ENCODE measurements at regions not wholly inside any gene's neighbourhood (a gene's known extent, or its start where the extent isn't known, plus 50 kb on each side); places are given as distances from the start of the nearest gene placed in this dataset.

DNA sequence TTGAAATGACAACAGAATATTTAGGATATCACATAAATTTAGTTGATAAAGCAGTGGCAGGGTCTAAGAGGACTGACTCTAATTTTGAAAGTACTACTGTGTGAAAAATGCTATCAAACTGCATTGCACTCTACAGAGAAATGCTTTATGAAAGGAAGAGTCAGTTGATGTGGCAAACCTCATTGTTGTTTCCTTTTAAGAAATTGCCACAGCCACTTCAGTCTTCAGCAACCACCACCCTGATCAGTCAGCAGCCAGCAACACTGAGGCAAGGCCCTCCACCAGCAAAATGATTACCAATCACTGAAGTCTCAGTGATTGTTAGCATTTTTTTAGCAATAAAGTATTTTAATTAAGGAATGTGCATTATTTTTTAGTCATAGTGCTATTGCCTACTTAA, 488.7 kb upstream of the SLC39A10 start:
- Histone ChIP-seq H3K27me3 (replicated peaks in 1 of 4; ENCODE audit: control insufficient read depth in 3 of 4, extremely low read depth in 1 of 4, insufficient read depth in 3 of 4, low read length in 3 of 4) (peaks cover 0 to 1% (median 0%) of the 10 kb centered on the region in 4 experiments; a peak in 1 of 7 replicates), H3K79me2 (ENCODE audit: control insufficient read depth in 1 of 2, insufficient read depth in 2 of 2, low read length in 2 of 2) (no peaks in the 10 kb centered on the region), H2BK15ac (ENCODE audit: low read length) (no peak overlapping the region), H3K27ac (ENCODE audit: low read depth, low read length) (no peak overlapping the region), H3K18ac (ENCODE audit: extremely low read depth, low read length) (no peak overlapping the region), H2AK5ac (ENCODE audit: low read depth, low read length) (no peak overlapping the region), H3K36me3 (ENCODE audit: control insufficient read depth in 2 of 4, insufficient read depth in 4 of 4, low read length in 3 of 4) (no peaks in the 10 kb centered on the region), H4K8ac (ENCODE audit: extremely low read depth, insufficient read depth, low read length) (no peak overlapping the region), H3K9ac (replicated peaks in 1 of 4; ENCODE audit: extremely low read depth in 1 of 4, low read depth in 3 of 4, low read length in 3 of 4) (no peak overlapping the region), H2BK5ac (ENCODE audit: low read depth, low read length) (no peak overlapping the region), H3K4ac (replicated peaks; ENCODE audit: insufficient read length, low read depth, low read length) (no peak overlapping the region), H2AFZ (ENCODE audit: low read length) (no peak overlapping the region), H3K23me2 (ENCODE audit: low read depth, low read length) (no peaks in the 10 kb centered on the region), H3K4me1 (replicated peaks in 1 of 4; ENCODE audit: control insufficient read depth in 3 of 4, insufficient read depth in 4 of 4, low read length in 3 of 4) (no peaks in the 10 kb centered on the region), H3K56ac (replicated peaks; ENCODE audit: insufficient read length, low read depth, low read length) (no peak overlapping the region), H4K5ac (ENCODE audit: insufficient read length, low read depth, low read length) (no peak overlapping the region), H3K79me1 (ENCODE audit: low read depth, low read length) (no peaks in the 10 kb centered on the region), H3K4me3 (ENCODE audit: extremely low read depth in 1 of 4, insufficient read depth in 2 of 4, low read depth in 3 of 4, low read length in 4 of 4) (no peak overlapping the region), H3K4me2 (ENCODE audit: insufficient read depth in 1 of 2, low read depth in 2 of 2, low read length in 2 of 2) (no peak overlapping the region), H2BK120ac (replicated peaks; ENCODE audit: low read depth, low read length) (no peak overlapping the region), H4K91ac (replicated peaks; ENCODE audit: insufficient read length, low read length) (no peak overlapping the region), H4K20me1 (replicated peaks in 1 of 2; ENCODE audit: control insufficient read depth in 1 of 2, insufficient read depth in 2 of 2, low read length in 2 of 2) (no peaks in the 10 kb centered on the region), H2BK12ac (ENCODE audit: low read depth, low read length) (no peak overlapping the region), H2BK20ac (ENCODE audit: low read length) (no peak overlapping the region), H3K9me3 (ENCODE audit: insufficient read depth in 2 of 2, low read depth in 1 of 2, low read length in 1 of 2) (no peaks in the 10 kb centered on the region), H3K14ac (ENCODE audit: insufficient read length) (no peak overlapping the region), H3K23ac (ENCODE audit: insufficient read length) (no peak overlapping the region)
- DNase-seq (ENCODE audit: low read depth in 1 of 2, low spot score in 2 of 2) (no peak), FAIRE-seq (no peak)
- ChIA-PET POLR2A (ENCODE audit: partially characterized antibody) (no interaction called here), CTCF (ENCODE audit: partially characterized antibody) (no interaction called here)
- TF ChIP-seq MAFK (IDR thresholded peaks at IDR 0.05; ENCODE audit: low read depth, low read length) (no peak), KDM4A (IDR thresholded peaks at IDR 0.05; ENCODE audit: low read depth, low read length, severe bottlenecking) (no peak)
- TF ChIP-seq, protein P1, sequence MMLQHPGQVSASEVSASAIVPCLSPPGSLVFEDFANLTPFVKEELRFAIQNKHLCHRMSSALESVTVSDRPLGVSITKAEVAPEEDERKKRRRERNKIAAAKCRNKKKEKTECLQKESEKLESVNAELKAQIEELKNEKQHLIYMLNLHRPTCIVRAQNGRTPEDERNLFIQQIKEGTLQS (IDR thresholded peaks at IDR 0.05; ENCODE audit: insufficient read depth, low read depth, low read length), result no peak
